ENCODE measurements at regions not wholly inside any gene's neighbourhood (a gene's known extent, or its start where the extent isn't known, plus 50 kb on each side); places are given as distances from the start of the nearest gene placed in this dataset.

- H3K4me2 ChIP-seq (ENCODE audit: low read length) = no peak overlapping the region
- H3K9ac ChIP-seq (ENCODE audit: low read length) = no peak overlapping the region
- H3K4me3 ChIP-seq (ENCODE audit: low read length) = no peak overlapping the region
- no peaks in the 10 kb centered on the region for H4K20me1 ChIP-seq (ENCODE audit: low read length)
- H3K27ac ChIP-seq (ENCODE audit: low read length) = no peak overlapping the region
- no TSS peak for BruUV-seq (replicated peaks)
- H3K9me3 ChIP-seq (ENCODE audit: low read length) = no peaks in the 10 kb centered on the region
- H3K9me2 ChIP-seq (replicated peaks; ENCODE audit: low read length) = no peaks in the 10 kb centered on the region
- H3K79me2 ChIP-seq (ENCODE audit: low read length) = no peaks in the 10 kb centered on the region
- H3K27me3 ChIP-seq (ENCODE audit: low read length) = no peaks in the 10 kb centered on the region
- no peaks in the 10 kb centered on the region for H3K4me1 ChIP-seq (ENCODE audit: insufficient read depth, low read length)
- H3F3A ChIP-seq (ENCODE audit: low read length, unreplicated experiment) = no peaks in the 10 kb centered on the region
- intact Hi-C loops (cut with micrococcal nuclease) = no loop called here
- TF ChIP-seq CTCF (conservative IDR thresholded peaks at IDR 0.05; ENCODE audit: low read depth, low read length) (no peak), EZH2phosphoT487 (IDR thresholded peaks at IDR 0.05; ENCODE audit: borderline replicate concordance, low read length) (no peak), EZH2 (IDR thresholded peaks at IDR 0.05; ENCODE audit: low read length, unreplicated experiment) (no peak)
- no peak for ATAC-seq
- no peaks in the 10 kb centered on the region for H3K36me3 ChIP-seq (ENCODE audit: low read depth, low read length)
- DNase-seq = no peak
- POLR2A ChIA-PET (ENCODE audit: unreplicated experiment) = no interaction called here
- CTCF ChIA-PET = no interaction called here
- no peak overlapping the region for H2AFZ ChIP-seq (ENCODE audit: low read length)
Observed at GRCh38 chr13:83167203-83167602, 715.1 kb downstream of the SLITRK1 start.

- Histone ChIP-seq H3F3A (ENCODE audit: low read length, unreplicated experiment) (no peaks in the 10 kb centered on the region), H3K27me3 (ENCODE audit: low read length) (no peaks in the 10 kb centered on the region), H3K4me2 (ENCODE audit: low read length) (no peak overlapping the region), H3K4me3 (ENCODE audit: low read length) (no peak overlapping the region), H3K4me1 (ENCODE audit: insufficient read depth, low read length) (no peaks in the 10 kb centered on the region), H3K9ac (ENCODE audit: low read length) (no peak overlapping the region), H3K79me2 (ENCODE audit: low read length) (no peaks in the 10 kb centered on the region), H4K20me1 (ENCODE audit: low read length) (no peaks in the 10 kb centered on the region), H3K9me2 (replicated peaks; ENCODE audit: low read length) (no peaks in the 10 kb centered on the region), H3K36me3 (ENCODE audit: low read depth, low read length) (no peaks in the 10 kb centered on the region), H3K9me3 (ENCODE audit: low read length) (no peaks in the 10 kb centered on the region), H2AFZ (ENCODE audit: low read length) (no peak overlapping the region), H3K27ac (ENCODE audit: low read length) (no peak overlapping the region)
- ChIA-PET POLR2A (ENCODE audit: unreplicated experiment) (interaction anchor here (0.5 kb wide), 1 partner anchor 1475 kb away, joined by 3 read pairs; no protein-coding TSS in a partner anchor), CTCF (no interaction called here)
- TF ChIP-seq EZH2phosphoT487 (IDR thresholded peaks at IDR 0.05; ENCODE audit: borderline replicate concordance, low read length) (no peak), EZH2 (IDR thresholded peaks at IDR 0.05; ENCODE audit: low read length, unreplicated experiment) (no peak), CTCF (conservative IDR thresholded peaks at IDR 0.05; ENCODE audit: low read depth, low read length) (no peak)
- ATAC-seq = no peak; the same call in 1 of the 2 replicates
- intact Hi-C loops (cut with micrococcal nuclease) = no loop called here
- DNase-seq = no peak
- BruUV-seq (replicated peaks) = no TSS peak
Observed at GRCh38 chr13:83166550-83166949, 715.7 kb downstream of the SLITRK1 start.

GRCh38 chr13:83162493-83162892 is 719.8 kb downstream of the SLITRK1 start:
- Histone ChIP-seq H3K4me2 (ENCODE audit: low read length) (no peak overlapping the region), H3K4me3 (ENCODE audit: low read length) (no peak overlapping the region), H3K4me1 (ENCODE audit: insufficient read depth, low read length) (no peaks in the 10 kb centered on the region), H3K36me3 (ENCODE audit: low read depth, low read length) (no peaks in the 10 kb centered on the region), H3K27ac (ENCODE audit: low read length) (no peak overlapping the region), H3K9ac (ENCODE audit: low read length) (no peak overlapping the region), H3K9me2 (replicated peaks; ENCODE audit: low read length) (no peaks in the 10 kb centered on the region), H3K27me3 (ENCODE audit: low read length) (no peaks in the 10 kb centered on the region), H4K20me1 (ENCODE audit: low read length) (no peaks in the 10 kb centered on the region), H3F3A (ENCODE audit: low read length, unreplicated experiment) (no peaks in the 10 kb centered on the region), H2AFZ (ENCODE audit: low read length) (no peak overlapping the region), H3K9me3 (ENCODE audit: low read length) (no peaks in the 10 kb centered on the region), H3K79me2 (ENCODE audit: low read length) (no peaks in the 10 kb centered on the region)
- ATAC-seq (no peak), DNase-seq (no peak)
- BruUV-seq (replicated peaks) = no TSS peak
- no peak for TF ChIP-seq CTCF (conservative IDR thresholded peaks at IDR 0.05; ENCODE audit: low read depth, low read length)
- TF ChIP-seq EZH2 (IDR thresholded peaks at IDR 0.05; ENCODE audit: low read length, unreplicated experiment) = no peak
- no peak for TF ChIP-seq EZH2phosphoT487 (IDR thresholded peaks at IDR 0.05; ENCODE audit: borderline replicate concordance, low read length)
- intact Hi-C loops (cut with micrococcal nuclease) = no loop called here
- CTCF ChIA-PET = no interaction called here
- POLR2A ChIA-PET (ENCODE audit: unreplicated experiment) = no interaction called here
